Activated T-cell treated with anti-CD3 and anti-CD28 coated beads, Interleukin-2, amount 50 U/mL, for 24 hours (primary cell): ENCODE measurements at regions not wholly inside any gene's neighbourhood (a gene's known extent, or its start where the extent isn't known, plus 50 kb on each side); places are given as distances from the start of the nearest gene placed in this dataset.

ENCODE experiments used
- DNase-seq: peaks from one replicate; pipeline ENCODE4 v3.0.0-alpha.2; 2020
- H3K27ac Mint-ChIP-seq: 2 replicates; pipeline ENCODE4 v1.8.0; 2020; ENCODE audit warnings: mild to moderate bottlenecking, mixed read lengths
- H3K27me3 Mint-ChIP-seq: 2 replicates; pipeline ENCODE4 v1.8.0; 2020; ENCODE audit warnings: mixed read lengths
- H3K36me3 Mint-ChIP-seq: 2 replicates; pipeline ENCODE4 v1.8.0; 2020; ENCODE audit warnings: low read depth, mixed read lengths
- H3K4me1 Mint-ChIP-seq: 2 replicates; pipeline ENCODE4 v1.8.0; 2020; ENCODE audit warnings: low read depth, mixed read lengths
- H3K4me3 Mint-ChIP-seq: 2 replicates; pipeline ENCODE4 v1.8.0; 2020; ENCODE audit warnings: mild to moderate bottlenecking, moderate library complexity, mixed read lengths
- H3K9me3 Mint-ChIP-seq: 2 replicates; pipeline ENCODE4 v1.8.0; 2020; ENCODE audit warnings: mixed read lengths

- H3K9me3 Mint-ChIP-seq: peaks cover 2% of the 10 kb centered on the region
- no peaks in the 10 kb centered on the region for H3K36me3 Mint-ChIP-seq
- no peaks in the 10 kb centered on the region for H3K27me3 Mint-ChIP-seq
- DNase-seq: no peak
- no peaks in the 10 kb centered on the region for H3K4me1 Mint-ChIP-seq
- H3K4me3 Mint-ChIP-seq: no peak overlapping the region
- H3K27ac Mint-ChIP-seq: no peak overlapping the region
Observed at GRCh38 chr17:72068643-72069042, 52.2 kb upstream of the SOX9 start.

GRCh38 chr17:72069586-72070202, 51.1 kb upstream of the SOX9 start:
- H3K36me3 Mint-ChIP-seq: no peaks in the 10 kb centered on the region
- H3K27me3 Mint-ChIP-seq: no peaks in the 10 kb centered on the region
- H3K27ac Mint-ChIP-seq: no peak overlapping the region
- no peaks in the 10 kb centered on the region for H3K4me1 Mint-ChIP-seq
- peaks cover 2% of the 10 kb centered on the region for H3K9me3 Mint-ChIP-seq
- no peak for DNase-seq
- no peak overlapping the region for H3K4me3 Mint-ChIP-seq
